Fibroblast of skin of right biceps (primary cell): ENCODE measurements at regions not wholly inside any gene's neighbourhood (a gene's known extent, or its start where the extent isn't known, plus 50 kb on each side); places are given as distances from the start of the nearest gene placed in this dataset.

Experiments
- DNase-seq: peaks from one replicate; pipeline ENCODE4 v3.0.0-alpha.2; 2013

GRCh38 chr5:92912283-92912682 is 668.7 kb downstream of the NR2F1-AS1 start:
- DNase-seq: no peak

DNA sequence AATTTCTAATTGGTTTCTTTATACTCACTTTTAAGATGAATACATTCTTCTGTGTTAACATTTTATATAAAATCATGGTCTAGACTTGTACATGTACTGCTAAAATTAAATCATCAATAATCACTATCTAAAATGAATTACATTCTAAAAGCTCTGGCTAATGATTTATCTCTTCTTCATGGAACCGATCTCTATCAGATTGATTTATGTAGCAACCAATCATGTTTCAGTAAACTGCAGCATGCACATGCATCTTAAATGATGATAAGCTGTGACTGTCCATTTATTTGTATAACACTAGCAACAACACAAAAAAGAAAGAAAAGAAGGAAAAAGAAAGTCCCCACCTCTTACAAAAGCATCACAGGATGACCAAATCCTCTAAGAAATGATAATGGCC is 669.2 kb downstream of the NR2F1-AS1 start:
- DNase-seq: no peak

DNA sequence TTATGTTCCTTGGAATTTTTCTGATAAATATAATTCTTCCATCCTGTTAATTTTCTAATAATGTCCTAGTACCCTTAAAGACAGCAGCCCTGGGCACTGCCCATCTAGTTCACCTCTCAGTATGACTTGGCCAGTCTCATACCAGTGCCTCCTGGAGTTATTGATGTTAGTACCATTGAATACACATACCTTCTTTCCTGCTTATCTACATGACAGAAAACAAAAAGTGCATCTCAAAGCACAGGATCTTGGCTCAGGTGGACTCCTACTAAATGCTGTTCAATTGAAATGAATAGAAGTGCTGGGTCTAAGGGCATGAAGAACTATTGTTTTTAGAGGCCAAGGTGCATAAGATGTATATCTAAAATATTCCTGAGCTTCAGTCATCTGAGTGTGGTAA is 669.7 kb downstream of the NR2F1-AS1 start:
- no peak for DNase-seq

GRCh38 chr5:92909602-92909962 is 671.4 kb downstream of the NR2F1-AS1 start:
- DNase-seq: peak; percentile 17

GRCh38 chr5:92908952-92909601 is 671.9 kb downstream of the NR2F1-AS1 start:
- no peak for DNase-seq

DNA sequence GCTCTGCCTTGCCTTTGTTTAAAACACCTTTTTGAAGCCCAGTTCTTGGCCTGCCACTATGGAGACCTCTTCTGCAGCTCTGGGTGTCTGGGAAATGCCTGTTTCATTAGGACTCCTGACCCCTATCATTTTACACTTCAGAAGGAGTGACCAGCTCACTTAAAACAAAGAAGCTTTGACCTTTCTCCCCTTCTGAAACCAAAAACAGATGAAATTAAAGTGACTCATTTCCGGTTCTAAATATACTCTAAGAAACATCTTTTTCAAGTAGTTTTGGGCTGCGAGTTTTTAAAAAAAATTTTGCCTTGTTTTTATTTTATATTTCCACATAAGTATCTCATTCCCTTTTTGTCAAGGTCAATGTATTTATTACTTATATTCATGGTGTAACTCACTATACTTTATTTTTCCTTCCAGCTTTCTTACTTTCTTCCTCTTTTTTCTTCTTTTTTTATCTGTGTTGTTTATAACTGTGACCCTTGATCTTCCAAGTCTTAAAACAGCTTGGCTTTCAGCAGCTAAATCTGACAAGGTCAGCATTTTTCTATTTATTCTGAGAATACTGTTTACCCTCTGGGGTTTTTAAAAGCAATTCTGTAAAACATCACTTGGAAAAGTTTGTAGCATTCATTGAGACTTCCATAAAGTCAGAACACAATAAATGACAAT is 672.9 kb downstream of the NR2F1-AS1 start:
- DNase-seq: peak; percentile 25

DNA sequence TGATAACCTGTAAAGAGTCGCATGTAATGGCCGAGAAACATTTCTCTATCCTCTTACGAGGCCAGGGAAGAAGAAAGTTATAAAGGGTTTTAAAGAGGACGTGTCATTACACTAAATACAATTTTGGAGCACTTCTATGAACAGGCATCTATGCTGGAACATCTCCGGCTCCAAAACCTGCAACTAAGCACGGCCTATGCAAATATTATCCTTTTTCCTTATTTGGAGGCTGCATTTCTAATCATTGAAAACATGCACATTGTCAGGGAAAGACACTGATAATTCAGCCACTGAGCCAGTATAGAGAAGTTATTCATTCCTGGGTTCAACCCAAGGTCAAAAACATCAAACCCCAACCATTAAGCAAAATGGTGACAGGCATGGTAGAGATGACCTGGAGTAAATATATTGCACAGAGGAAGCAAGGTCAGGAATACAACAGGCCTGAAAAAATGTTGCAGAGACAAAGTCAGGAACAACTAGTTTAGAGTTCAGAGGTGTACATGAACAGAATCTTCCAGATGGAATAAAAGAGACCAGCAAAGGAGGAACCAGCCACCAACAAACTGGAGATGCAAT is 674.1 kb downstream of the NR2F1-AS1 start:
- no peak for DNase-seq

- DNase-seq: no peak
Measured at GRCh38 chr5:92904021-92904420, 677.0 kb downstream of the NR2F1-AS1 start.

- no peak for DNase-seq
Measured at GRCh38 chr5:92899611-92900010, 681.4 kb downstream of the NR2F1-AS1 start.

GRCh38 chr5:92896722-92897121 is 684.3 kb downstream of the NR2F1-AS1 start:
- DNase-seq: no peak

- peak; percentile 29 for DNase-seq
Measured at GRCh38 chr5:92890841-92891244, 690.2 kb downstream of the NR2F1-AS1 start.

DNA sequence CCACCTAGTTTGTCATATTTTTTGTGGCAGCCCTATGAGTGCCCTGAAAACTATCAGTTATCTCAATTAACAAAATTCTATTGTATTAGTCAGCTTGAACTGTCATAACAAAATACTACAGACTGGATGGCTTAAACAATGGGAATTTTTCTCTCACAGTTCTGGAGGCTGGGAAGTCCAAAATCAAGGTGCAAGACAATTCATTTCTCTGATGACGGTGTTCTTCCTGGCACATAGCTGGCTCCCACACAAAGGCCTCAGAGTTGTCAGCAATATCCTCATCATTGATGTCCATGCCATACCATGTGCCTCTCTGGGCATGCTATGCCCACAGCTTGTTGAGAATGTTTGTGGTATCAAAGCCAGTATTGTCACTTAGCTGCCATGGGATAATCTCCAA is 691.9 kb downstream of the NR2F1-AS1 start:
- no peak for DNase-seq

DNA sequence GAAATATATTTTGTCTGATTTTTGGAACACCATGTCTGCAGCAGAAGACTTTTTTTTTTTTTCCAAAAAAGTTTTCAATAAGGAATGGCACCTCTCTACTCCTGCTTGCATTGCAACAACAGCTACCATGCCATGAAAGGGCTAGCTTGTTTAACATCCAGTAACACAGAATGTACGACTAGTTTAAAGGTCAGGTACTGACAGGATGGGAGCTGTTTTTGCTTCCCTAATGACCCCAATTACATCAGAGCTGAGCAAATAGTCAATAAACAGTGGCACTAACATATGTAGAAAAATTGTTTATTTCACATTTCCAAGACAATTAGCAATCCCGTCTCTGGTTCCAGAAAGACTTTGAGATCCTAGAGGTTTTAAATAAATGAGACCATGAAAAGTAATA is 693.8 kb downstream of the NR2F1-AS1 start:
- no peak for DNase-seq

DNA sequence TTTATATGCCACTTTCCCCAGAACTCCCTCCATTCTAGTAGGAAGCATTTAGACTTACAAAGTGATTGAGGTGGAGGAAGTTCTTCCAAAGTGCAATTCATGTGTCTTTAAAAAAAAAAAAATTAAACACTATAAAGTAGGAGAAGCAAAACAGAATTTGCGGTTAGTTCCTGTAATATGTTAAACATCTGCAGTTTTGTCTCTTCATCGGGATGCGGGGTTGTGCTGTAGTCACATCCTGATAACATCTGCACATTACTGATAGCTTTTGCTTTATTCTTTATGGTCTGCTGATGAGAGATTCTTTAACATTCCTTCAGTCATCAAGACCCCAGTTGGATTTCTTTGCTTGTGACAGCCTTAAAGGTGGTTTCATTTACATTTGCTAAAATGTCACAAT is 694.3 kb downstream of the NR2F1-AS1 start:
- DNase-seq: peak; percentile 34

DNA sequence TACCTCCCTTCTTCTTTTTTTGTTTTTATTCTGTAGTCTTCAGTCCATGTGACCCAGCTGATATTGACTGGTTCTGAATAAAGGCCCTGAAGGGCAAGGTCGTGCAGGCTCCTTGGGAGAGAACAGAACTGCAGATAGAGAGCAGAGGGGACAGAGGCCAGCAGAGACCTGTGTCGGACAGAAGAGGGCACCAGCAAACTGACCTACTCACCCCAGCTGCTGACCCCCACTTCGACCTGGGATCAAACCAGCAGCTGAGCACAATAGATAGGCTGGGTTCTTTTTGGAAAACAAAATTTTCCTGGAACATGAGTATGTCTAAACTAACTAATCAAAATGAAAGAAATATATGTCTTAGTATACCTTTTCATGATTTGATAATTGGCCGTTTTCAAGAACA is 695.1 kb downstream of the NR2F1-AS1 start:
- DNase-seq: no peak

- peak; percentile 23 for DNase-seq
Measured at GRCh38 chr5:92884469-92884868, 696.5 kb downstream of the NR2F1-AS1 start.

- DNase-seq: no peak
Measured at GRCh38 chr5:92879806-92880543, 701.0 kb downstream of the NR2F1-AS1 start.

- DNase-seq: no peak
Measured at GRCh38 chr5:92874790-92875189, 706.2 kb downstream of the NR2F1-AS1 start.

- no peak for DNase-seq
Measured at GRCh38 chr5:92868442-92868841, 712.6 kb downstream of the NR2F1-AS1 start.

GRCh38 chr5:92864591-92864990 is 716.4 kb downstream of the NR2F1-AS1 start:
- DNase-seq: no peak

DNA sequence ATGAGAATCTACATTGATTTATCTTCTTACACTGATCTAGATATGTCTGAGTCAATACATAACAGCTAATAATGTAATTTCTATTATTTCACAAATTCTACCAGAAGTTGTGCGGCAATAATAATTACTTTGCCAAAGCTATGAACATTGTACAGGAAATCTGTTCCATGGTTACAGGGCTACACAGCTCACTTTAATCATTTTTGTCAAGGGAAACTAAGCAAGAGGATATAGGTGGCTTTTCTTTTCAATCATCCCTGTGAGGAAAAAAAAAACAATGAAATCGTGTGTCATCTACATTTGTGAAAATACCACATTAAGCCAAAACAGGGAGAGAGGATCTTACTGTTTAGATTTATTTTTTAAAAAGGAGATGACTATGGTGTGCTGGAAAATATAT is 717.4 kb downstream of the NR2F1-AS1 start:
- DNase-seq: no peak

- DNase-seq: no peak
Measured at GRCh38 chr5:92861531-92862285, 719.3 kb downstream of the NR2F1-AS1 start.

- no peak for DNase-seq
Measured at GRCh38 chr5:92860061-92860460, 721.0 kb downstream of the NR2F1-AS1 start.
